OCI-LY7 (cell line): ENCODE measurements at regions not wholly inside any gene's neighbourhood (a gene's known extent, or its start where the extent isn't known, plus 50 kb on each side); places are given as distances from the start of the nearest gene placed in this dataset.

ENCODE experiments used
- CTCF ChIP-seq: fragments of 200-600 bp; sonication (generic); conservative IDR thresholded peaks from 2 replicates; pipeline ENCODE4 v1.5.1; 2014; ENCODE audit warnings: mild to moderate bottlenecking, antibody characterized with exemption, low read length, moderate library complexity, mixed read lengths
- EZH2phosphoT487 ChIP-seq: fragments of 200-600 bp; sonication (generic); IDR thresholded peaks from 2 replicates; pipeline ENCODE4 v1.6.1; 2018; ENCODE audit warnings: low read depth, borderline replicate concordance, mild to moderate bottlenecking, mixed run types, antibody characterized with exemption, low read length, moderate library complexity, mixed read lengths

- no peak for TF ChIP-seq CTCF
- no peak for TF ChIP-seq EZH2phosphoT487
Observed at GRCh38 chr2:198444800-198445287, 640.5 kb downstream of the PLCL1 start.
